HG03039 (cell line): ENCODE measurements at regions not wholly inside any gene's neighbourhood (a gene's known extent, or its start where the extent isn't known, plus 50 kb on each side); places are given as distances from the start of the nearest gene placed in this dataset.
"Not testable (repeated sequence)": the region's sequence is repeated elsewhere in the genome, so short reads cannot be mapped to it uniquely, and the experiment has no call there.

ENCODE experiments used
- ATAC-seq: cut with Tn5 transposase; IDR thresholded peaks from one replicate; pipeline ENCODE4 v1.9.1; 2021; ENCODE audit warnings: mild to moderate bottlenecking, moderate library complexity; ENCODE audit not compliant: unreplicated experiment

DNA sequence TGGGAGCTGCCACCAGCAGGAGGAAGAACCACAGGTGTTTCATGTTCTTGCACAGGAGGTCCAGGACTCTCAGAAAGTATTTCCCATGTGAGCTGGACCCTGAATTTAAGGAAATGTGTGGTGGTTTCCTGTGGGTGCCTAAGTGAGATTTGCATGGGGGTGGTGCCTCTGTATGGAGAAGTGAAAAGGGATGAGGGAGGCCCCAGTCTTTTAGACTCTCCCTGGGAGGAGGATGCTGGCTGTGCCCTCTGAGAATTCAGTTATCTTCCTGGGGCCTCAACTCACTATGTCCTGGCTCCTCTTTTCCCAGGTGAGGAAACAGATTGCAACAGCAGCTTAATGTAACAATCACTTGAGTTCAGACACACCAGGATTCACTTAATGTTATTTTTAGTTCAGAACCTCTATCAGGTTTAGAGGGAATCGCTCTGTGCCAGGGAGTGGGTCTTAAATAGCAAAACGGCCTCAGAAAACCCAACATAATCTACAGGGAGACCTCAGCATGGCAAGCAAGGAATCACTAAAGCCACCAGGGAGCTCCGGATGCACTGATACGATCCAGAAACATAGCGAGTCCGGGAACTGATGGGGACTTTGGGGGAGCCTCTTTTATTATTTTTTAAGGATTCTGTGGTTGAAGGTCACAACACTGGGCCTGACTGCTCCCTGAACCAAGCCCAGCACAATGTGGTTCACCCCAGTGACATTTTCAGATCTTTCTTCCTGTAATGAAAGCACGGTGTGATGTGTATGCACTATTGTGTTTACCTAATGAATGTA is 823.5 kb downstream of the TMEM121 start:
- ATAC-seq = not testable (repeated sequence)

DNA sequence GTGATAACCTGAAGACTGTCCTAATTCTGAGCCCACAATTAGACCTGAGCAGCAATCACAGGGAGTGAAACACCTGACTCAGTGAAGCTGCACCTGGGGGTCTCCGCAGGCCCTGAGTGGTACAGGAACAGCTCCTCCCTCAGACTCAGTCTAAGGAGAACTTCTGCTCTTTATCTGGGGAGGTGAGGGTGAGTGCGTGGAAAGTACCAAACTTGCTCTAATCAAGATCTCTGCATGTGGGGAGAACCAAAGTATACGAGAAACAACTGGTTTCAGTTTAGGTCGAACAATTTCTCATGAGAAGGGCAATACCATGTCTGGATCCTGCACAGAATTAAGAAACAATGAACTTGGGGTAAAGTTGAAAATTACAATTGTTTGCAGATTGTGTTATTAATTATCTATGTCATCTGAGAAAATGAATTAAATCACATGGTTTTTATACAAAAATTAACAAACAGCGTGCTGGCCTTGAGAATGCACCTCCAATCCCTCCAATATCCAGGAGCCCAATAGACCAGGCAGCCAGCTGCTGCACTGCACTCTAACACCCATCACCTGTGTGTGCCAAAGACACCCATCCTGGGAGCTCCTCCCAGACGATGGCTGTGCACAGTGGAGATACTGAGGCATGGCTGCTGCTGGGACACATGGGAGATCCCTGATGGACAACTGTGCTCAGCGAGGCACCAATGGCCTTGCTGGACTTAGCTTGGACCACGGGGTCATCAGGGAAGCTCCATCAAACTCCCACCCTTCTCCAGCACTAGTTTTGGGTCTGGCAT is 828.8 kb downstream of the TMEM121 start:
- ATAC-seq = not testable (repeated sequence)

DNA sequence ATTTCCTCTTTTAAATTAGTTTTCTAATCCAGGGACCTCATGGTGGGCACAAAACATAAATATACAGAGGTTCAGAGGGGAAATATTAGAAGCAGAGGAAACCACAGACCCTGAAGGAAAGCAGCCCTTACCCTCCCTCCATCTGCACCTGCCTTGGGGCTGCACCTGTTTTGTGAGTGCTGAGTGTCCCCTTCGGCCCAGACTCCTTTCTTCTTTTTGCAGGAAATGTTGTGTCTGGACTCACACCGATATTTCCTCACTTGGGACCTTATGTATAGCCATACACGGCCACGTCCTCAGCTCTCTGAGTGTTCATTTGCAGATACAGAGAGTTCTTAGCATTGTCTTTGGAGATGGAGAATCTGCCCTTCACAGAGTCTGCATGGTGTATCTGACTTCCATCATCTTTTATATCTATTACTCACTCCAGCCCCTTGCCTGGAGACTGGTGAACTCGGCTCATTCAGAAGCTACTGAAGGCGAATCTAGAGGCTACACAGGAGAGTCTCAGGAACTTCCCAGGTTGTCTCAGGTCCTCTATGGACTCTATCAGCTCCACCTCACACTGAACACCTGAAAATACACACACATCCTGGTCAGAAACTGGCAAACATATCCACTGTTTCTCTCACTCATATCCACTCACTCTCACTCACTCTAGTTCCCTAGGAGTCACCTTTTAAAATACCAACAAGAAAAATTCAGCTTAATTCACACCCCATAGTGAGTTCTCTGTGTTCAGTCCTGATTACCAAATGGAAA is 829.7 kb downstream of the TMEM121 start:
- ATAC-seq = not testable (repeated sequence)

DNA sequence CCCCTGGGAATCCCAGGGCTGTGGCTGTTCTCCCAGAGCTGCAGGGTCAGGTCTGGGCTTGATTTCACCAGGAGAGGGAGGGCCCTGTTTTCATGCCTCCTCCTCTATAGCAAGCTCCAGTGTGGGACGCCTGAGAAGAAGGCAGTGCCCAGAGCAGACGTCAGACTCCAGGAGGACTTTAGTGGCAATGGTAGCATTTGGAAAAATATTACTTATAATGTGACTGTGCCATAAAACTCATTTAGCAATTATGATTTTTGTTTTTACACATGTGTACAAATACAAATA is 830.2 kb downstream of the TMEM121 start:
- not testable (repeated sequence) for ATAC-seq

DNA sequence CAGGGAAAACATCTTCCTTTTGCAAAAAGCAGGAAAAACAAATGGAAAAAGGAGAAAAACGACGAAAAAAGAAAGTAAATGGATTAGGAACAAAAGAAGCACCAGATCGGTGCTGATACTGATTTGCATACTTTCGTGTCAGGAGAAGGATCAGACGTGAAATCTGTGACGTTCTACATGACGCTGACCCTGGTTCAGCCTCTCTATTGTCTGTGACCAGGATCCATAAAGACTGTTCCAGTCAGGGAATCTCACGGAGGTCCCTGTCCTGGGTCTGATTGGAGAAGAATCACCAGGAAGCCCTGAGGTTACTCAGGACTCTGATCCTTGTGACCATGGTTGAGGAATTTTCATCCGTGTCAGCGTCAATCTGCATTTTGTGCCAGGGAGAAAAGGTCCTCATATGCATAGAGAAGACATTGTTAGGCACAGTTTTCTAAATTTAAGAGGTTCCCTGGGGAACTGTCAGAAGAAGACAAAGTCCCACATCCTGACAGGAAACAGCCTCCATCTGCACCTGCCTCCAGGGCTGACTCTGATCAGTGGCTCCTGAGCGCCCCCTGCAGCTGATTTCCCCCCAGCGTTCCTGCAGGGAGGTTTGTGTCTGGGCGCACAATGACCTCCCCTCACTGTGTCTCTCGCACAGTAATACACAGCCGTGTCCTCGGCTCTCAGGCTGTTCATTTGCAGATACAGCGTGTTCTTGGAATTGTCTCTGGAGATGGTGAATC is 832.9 kb downstream of the TMEM121 start:
- not testable (repeated sequence) for ATAC-seq

DNA sequence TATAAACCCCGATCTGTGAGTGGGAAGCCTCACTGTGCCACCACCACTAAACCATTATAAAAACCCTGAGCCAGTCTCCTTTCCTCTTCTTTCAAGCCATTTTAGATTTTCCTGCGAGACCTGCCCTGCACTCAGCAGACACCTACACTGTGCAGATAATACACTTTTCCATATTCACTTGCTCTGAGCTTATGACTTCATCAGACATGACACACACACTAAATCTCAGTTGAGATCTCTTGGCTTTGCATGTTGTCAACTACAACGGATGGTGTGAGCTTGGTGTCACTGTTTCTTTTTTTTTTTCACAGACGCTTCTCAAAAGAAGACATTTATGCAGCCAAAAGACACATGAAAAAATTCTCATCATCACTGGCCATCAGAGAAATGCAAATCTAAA is 839.0 kb downstream of the TMEM121 start:
- not testable (repeated sequence) for ATAC-seq

DNA sequence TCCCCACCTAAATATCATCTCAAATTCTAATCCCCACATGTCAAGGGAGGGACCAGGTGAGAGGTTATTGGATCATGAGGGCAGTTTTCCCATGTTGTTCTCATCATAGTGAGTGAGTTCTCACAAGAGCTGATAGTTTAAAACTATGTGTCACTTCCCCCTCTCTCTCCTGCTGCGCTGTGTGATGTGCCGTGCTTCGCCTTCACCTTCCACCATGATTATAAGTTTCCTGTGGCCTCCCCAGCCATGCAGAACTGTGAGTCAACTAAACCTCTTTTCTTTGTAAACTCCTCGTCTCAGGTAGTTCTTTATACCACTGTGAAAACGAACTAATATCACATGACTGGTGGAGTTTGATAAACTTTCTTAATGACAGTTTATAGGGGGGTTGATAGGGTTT is 839.5 kb downstream of the TMEM121 start:
- not testable (repeated sequence) for ATAC-seq

DNA sequence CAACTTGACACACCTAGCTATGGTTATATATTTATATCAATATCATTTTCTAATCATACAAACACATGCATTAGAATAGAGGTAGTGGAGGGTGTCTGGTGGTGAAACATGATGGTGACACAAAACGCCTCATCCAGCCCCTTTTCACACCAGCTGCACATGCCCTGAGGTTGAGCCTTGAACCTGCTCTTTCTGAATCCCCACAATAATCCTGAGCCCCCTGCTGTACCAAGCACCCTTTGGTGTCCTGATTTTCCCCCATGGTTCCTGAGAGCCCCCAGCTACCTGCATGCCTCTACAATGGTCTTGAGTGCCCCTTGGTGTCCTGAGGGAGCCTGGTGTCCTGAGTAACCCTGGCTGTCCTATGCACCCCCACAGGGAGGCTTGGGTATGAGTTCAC is 840.6 kb downstream of the TMEM121 start:
- not testable (repeated sequence) for ATAC-seq

DNA sequence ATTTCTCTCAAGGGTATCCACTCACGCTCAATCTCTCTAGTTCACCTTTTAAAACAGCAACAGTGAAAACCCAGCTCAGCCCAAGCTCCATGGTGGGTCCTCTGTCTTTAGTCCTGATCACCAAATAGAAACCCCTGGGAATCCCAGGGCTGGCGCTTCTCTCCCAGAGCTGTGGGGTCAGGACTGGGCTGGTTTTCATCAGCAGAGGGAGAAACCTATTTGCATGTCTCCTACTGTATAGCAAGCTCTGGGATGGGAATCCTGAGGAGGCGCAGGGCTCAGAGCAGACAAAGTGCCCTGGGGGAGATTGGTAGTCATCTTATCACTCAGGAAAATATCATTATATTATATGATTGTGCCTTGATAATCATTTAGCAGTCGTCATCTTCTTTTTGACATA is 843.1 kb downstream of the TMEM121 start:
- not testable (repeated sequence) for ATAC-seq

DNA sequence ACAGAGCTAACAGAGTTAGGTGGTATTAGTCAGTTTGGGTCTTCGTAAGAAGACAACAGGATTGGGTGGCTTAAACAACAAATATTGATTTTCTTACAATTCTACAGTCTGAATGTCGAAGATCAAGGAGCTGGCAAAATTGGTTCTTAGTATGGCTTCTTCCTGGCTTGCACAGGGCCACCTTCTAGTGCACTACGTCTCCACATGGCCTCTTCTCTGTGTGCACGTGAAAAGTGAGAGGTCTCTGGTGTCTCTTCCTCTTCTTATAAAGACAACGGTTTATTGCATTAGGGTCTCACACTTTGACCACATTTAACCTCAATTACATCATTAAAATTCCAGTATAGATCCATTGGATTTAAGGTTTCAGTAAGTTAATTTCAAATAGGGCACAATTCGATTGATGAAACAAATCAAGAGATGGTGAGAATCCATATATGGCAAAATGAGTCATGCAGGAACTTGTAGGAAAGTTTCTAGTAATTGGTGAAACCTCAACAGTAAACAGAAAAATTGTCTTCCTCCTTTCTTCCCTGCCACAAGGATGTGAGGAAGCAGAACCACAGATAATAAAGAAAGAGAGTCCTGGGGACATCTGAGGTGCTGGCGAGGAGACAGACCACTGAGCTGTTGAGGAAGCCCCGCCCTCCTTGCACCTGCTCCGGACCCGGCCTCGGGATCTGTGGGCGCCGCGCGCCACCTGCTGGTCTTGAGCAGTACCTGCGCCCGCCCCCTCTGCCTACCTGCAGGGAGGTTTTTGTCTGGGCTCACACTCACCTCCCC is 846.7 kb downstream of the TMEM121 start:
- no peak for ATAC-seq

DNA sequence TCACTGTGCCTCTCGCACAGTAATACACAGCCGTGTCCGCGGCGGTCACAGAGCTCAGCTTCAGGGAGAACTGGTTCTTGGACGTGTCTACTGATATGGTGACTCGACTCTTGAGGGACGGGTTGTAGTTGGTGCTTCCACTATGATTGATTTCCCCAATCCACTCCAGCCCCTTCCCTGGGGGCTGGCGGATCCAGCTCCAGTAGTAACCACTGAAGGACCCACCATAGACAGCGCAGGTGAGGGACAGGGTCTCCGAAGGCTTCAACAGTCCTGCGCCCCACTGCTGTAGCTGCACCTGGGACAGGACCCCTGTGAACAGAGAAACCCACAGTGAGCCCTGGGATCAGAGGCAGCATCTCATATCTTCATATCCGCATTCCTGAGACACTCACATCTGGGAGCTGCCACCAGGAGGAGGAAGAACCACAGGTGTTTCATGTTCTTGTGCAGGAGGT is 847.3 kb downstream of the TMEM121 start:
- ATAC-seq = not testable (repeated sequence)

DNA sequence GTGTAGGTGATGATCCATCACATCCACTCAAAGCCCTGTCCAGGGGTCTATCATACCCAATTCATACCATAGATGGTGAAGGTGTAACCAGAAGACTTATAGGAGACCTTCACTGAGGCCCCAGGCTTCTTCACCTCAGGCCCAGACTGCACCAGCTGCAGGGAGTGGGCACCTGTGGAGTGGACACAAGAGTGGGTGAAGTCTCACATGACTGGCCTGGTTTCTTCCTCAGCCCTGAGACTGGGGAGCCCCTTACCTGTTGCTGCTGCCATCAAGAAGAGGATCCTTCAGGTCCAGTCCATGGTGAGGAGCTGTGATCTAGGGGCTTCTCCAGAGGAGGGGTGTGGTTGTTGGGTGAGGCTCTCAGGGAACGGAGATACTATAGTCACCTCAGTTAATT is 851.0 kb downstream of the TMEM121 start:
- no peak for ATAC-seq

DNA sequence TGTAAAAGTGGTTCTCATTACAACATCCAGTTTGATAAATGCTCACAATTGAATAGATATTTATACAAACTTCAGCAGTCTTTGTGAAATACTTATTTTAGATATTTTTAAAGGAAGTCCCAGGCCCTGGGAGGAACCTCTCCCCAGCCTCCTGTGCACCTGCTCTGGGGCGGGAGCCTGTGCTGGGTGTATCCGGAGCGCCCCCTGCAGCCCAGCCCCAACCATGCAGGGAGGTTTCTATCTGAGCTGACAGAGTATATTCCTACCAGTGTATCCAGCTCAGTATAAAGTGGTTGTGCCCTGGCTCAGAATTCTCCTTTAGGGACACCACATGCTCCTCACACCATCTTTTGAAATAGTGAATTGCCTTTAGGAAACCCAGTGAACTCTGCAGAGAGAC is 851.8 kb downstream of the TMEM121 start:
- ATAC-seq = no peak

DNA sequence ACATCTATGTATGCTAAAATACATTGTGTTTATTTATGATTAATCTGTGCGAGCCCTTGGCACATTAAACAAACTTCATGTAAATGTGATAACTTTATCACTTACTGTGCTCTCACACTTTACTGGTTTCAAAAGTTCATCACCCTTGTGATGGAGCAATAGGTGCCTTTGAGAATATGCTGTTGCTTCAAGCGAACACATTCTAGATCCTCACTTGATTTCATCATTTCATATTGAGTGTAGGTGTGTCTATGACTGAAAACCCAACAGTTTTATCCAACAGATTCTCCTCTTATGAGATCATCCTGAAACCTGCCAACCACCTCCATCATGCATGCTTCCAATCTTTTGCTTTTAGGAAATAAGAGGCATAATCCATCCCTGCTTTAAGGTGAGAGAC is 854.4 kb downstream of the TMEM121 start:
- ATAC-seq = no peak

DNA sequence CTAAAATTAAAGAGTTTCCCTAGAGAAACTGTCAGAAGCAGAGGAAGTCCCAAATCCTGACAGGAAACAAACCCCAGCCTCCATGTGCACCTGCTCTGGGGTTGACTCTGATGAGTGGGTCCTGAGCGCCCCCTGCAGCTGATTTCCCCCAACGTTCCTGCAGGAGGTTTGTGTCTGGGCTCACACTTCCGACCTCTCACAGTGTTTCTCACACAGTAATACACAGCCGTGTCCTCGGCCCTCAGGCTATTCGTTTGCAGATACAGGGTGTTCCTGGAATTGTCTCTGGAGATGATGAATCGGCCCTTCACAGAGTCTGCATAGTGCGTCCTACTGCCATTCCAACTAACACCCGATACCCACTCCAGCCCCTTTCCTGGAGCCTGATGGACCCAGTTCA is 862.8 kb downstream of the TMEM121 start:
- not testable (repeated sequence) for ATAC-seq

DNA sequence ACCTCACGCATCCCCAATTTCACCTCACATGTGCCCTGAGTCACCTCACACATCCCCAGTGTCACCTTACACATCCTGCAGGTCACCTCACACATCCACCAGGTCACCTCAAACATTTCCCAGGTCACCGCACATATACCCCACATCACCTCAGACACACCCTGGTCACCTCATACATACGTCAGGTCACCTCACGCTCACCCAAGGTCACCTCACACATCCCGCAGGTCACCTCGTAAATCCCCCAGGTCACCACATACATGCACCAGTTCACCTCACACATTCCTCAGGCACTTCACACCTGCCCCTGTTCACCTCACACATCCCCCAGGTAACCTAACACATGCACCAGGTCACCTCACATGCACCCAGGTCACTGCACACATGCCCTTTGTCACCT is 864.0 kb downstream of the TMEM121 start:
- ATAC-seq = no peak

DNA sequence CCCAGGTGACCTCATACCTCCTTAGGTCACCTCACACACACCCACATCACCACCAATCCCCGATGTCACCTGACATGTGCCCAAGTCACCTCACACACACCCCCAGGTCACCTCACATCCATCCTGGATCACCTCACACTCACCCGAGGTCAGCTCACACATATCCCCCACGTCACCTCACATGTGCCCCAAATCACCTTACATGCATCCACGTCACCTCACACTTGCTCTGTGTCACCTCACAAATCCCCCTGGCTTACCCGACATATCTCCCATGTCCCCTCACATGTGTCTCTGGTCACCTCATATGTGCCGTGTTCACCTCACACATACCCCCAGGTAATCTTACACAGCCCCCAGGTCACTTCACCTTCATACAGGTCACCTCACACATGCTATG is 864.6 kb downstream of the TMEM121 start:
- no peak for ATAC-seq

DNA sequence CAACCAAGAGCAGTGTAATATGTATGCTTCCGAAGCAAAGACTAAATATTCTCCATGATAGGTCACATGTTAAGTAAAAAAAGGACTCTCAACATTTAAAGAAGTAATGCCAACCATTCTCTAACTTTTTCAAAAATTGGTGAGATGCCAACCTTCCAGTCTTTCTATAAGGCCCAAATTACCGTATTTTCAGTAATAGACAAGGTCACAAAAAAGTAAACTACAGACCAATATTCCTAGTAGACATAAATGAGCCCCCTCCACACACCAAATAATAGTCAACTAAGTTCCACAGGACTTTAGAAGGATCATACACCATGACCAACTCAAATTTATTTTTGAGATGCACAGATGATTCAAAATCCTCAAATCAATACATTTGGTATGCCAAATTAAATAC is 867.4 kb downstream of the TMEM121 start:
- no peak for ATAC-seq

DNA sequence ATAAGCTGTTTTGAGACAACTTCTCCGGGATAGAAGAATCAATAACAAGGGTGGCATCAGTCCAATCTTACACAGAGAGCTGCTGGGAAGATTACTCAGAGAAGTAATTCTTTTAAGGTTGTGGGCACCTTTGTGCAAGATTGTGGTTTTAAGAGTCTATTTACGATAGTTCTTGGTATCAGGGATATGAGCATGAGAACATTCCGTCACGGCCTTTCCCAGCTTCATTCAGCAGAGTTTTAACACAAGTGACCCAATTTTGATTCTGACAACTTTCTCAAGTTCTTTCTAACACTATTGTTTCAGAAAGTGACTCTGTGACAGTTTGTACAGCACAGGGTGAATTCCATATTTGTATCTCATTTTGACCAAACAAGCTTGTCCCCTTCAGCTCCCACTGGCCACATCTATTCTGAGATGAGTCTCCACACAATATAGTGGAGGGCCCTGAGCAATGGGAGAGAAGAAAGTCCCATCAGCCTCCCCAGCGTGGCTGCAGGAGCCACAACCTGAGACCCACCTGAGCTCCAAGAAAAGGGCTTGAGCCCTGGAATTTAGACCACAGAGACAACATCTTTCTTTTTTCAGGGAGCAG is 869.2 kb downstream of the TMEM121 start:
- ATAC-seq = no peak

DNA sequence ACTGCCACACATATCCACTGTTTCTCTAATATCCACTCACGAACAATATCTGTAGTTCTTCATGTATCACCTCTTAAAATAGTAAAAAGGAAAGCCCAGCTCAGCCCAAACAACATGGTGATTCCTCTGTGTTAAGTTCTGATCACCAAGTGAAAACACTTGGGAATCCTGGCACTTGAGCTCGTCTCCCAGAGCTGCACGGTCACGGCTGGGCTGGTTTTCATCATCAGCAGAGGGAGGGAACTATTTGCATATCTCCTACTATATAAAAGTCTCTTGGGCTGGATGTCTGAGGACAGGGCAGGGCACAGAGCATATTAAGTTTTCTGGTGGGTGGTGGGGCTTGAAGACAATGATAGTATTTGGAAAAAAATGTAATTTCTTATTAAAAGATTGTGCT is 870.6 kb downstream of the TMEM121 start:
- no peak for ATAC-seq
